Ishikawa (cell line): ENCODE measurements at regions not wholly inside any gene's neighbourhood (a gene's known extent, or its start where the extent isn't known, plus 50 kb on each side); places are given as distances from the start of the nearest gene placed in this dataset.

ENCODE experiments used
- CEBPB ChIP-seq: IDR thresholded peaks from 2 replicates; pipeline ENCODE4 v1.6.1; 2012
- CREB1 ChIP-seq: IDR thresholded peaks from 2 replicates; pipeline ENCODE4 v1.6.1; 2012; ENCODE audit warnings: low read depth
- EGR1 ChIP-seq: IDR thresholded peaks from 2 replicates; pipeline ENCODE4 v1.6.1; 2012
- EP300 ChIP-seq: IDR thresholded peaks from 2 replicates; pipeline ENCODE4 v1.6.1; 2012; ENCODE audit warnings: borderline replicate concordance
- FOXM1 ChIP-seq: IDR thresholded peaks from 2 replicates; pipeline ENCODE4 v1.6.1; 2012; ENCODE audit warnings: low read depth, borderline replicate concordance
- NFIC ChIP-seq: IDR thresholded peaks from 2 replicates; pipeline ENCODE4 v1.6.1; 2012
- RAD21 ChIP-seq: IDR thresholded peaks from 2 replicates; pipeline ENCODE4 v1.6.1; 2012; ENCODE audit warnings: low read depth
- REST ChIP-seq: IDR thresholded peaks from 2 replicates; pipeline ENCODE4 v1.6.1; 2012; ENCODE audit warnings: low read depth, mild to moderate bottlenecking
- TAF1 ChIP-seq: IDR thresholded peaks from 2 replicates; pipeline ENCODE4 v1.6.1; 2012; ENCODE audit warnings: low read depth, mild to moderate bottlenecking
- TCF12 ChIP-seq: IDR thresholded peaks from 2 replicates; pipeline ENCODE4 v1.6.1; 2012; ENCODE audit warnings: low read depth
- TEAD4 ChIP-seq: IDR thresholded peaks from 2 replicates; pipeline ENCODE4 v1.6.1; 2012
- YY1 ChIP-seq: IDR thresholded peaks from 2 replicates; pipeline ENCODE4 v1.6.1; 2012; ENCODE audit warnings: low read depth
- ZBTB7A ChIP-seq: IDR thresholded peaks from 2 replicates; pipeline ENCODE4 v1.6.1; 2012; ENCODE audit warnings: low read depth
- TF ChIP-seq, protein P1 (sequence below): IDR thresholded peaks from 2 replicates; pipeline ENCODE4 v1.6.1; 2012

DNA sequence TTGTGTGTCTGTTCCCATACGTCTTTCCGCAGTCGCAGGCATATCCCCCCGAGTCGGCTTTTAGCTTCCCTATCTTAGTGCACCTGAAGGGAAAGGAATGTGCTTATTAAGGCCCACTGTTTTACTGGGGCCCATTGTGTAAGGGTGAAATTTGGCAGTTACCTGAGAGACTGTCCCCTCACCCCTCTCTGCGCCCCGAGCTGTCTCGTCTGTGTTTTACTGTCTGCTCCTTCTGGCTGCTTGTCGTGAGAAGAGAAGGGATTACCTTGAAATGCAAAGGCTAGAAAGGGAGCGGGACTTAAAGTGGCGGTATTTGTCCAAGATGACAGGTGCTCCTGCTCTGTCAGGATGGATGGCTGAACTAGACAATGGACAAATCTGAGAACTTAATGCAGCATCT is 233.0 kb upstream of the POU1F1 start:
- TF ChIP-seq, protein P1, sequence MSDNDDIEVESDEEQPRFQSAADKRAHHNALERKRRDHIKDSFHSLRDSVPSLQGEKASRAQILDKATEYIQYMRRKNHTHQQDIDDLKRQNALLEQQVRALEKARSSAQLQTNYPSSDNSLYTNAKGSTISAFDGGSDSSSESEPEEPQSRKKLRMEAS: no peak
- TF ChIP-seq EP300 (no peak), TAF1 (no peak), YY1 (no peak), TCF12 (no peak), REST (no peak), FOXM1 (no peak), CEBPB (no peak), RAD21 (no peak), NFIC (no peak), CREB1 (no peak), ZBTB7A (no peak), EGR1 (no peak), TEAD4 (no peak)
